ENCODE measurements at regions not wholly inside any gene's neighbourhood (a gene's known extent, or its start where the extent isn't known, plus 50 kb on each side); places are given as distances from the start of the nearest gene placed in this dataset.

GRCh38 chr7:67823345-67823744 lies 826.7 kb downstream of the TYW1 start:
- no peak for DNase-seq

GRCh38 chr7:67825356-67825755 lies 828.7 kb downstream of the TYW1 start:
- no peaks in the 10 kb centered on the region for H3K36me3 ChIP-seq
- no peaks in the 10 kb centered on the region for H3K9me3 ChIP-seq
- WGBS, 2 donors: 71 to 86% methylated on average over 1 of the region's 1 CpG
- no peaks in the 10 kb centered on the region for H3K27me3 ChIP-seq
- no peaks in the 10 kb centered on the region for H3K4me1 ChIP-seq
- no peak for DNase-seq
- TF ChIP-seq CTCF (IDR thresholded peaks at IDR 0.05) (no peak), POLR2A (IDR thresholded peaks at IDR 0.05) (no peak)
- intact Hi-C loops (cut with DNase I): loop anchor here (10.0 kb wide), 1 partner anchor 49 kb away; no protein-coding TSS in a partner anchor
- H3K27ac ChIP-seq: no peak overlapping the region
- no peak overlapping the region for H3K4me3 ChIP-seq

More at GRCh38 chr7:67823345-67823744, 826.7 kb downstream of the TYW1 start:
- Histone ChIP-seq H3K4me1 (no peaks in the 10 kb centered on the region), H3K27me3 (no peaks in the 10 kb centered on the region), H3K27ac (no peak overlapping the region), H3K4me3 (no peak overlapping the region), H3K9me3 (no peaks in the 10 kb centered on the region), H3K36me3 (no peaks in the 10 kb centered on the region)
- no peak for TF ChIP-seq CTCF (IDR thresholded peaks at IDR 0.05)
- WGBS, 2 donors: 22 to 32% methylated on average over 4 of the region's 4 CpGs
- intact Hi-C loops (cut with DNase I): loop anchor here (10.0 kb wide), 1 partner anchor 51 kb away; no protein-coding TSS in a partner anchor

- no peaks in the 10 kb centered on the region for H3K36me3 ChIP-seq
- no peaks in the 10 kb centered on the region for H3K27me3 ChIP-seq
- no peak overlapping the region for H3K27ac ChIP-seq
- no peaks in the 10 kb centered on the region for H3K4me1 ChIP-seq
- H3K4me3 ChIP-seq: no peak overlapping the region
- intact Hi-C loops (cut with DNase I): no loop called here
- 74 to 83% methylated on average over 4 of the region's 4 CpGs for WGBS, 2 donors
- no peaks in the 10 kb centered on the region for H3K9me3 ChIP-seq
- DNase-seq: no peak
- TF ChIP-seq POLR2A (IDR thresholded peaks at IDR 0.05): no peak
- no peak for TF ChIP-seq CTCF (IDR thresholded peaks at IDR 0.05)
These were observed 845.3 kb downstream of the TYW1 start for GRCh38 chr7:67841896-67842295.

GRCh38 chr7:67842571-67842970 lies 845.9 kb downstream of the TYW1 start:
- intact Hi-C loops (cut with DNase I): no loop called here
- TF ChIP-seq CTCF (IDR thresholded peaks at IDR 0.05) (no peak), POLR2A (IDR thresholded peaks at IDR 0.05) (no peak)
- Histone ChIP-seq H3K9me3 (no peaks in the 10 kb centered on the region), H3K4me1 (no peaks in the 10 kb centered on the region), H3K27me3 (no peaks in the 10 kb centered on the region), H3K4me3 (no peak overlapping the region), H3K27ac (no peak overlapping the region), H3K36me3 (no peaks in the 10 kb centered on the region)
- 57 to 65% methylated on average over 4 of the region's 4 CpGs for WGBS, 2 donors
- no peak for DNase-seq

- intact Hi-C loops (cut with DNase I): no loop called here
- H3K4me1 ChIP-seq: no peaks in the 10 kb centered on the region
- 45 to 54% methylated on average over 6 of the region's 6 CpGs for WGBS, 2 donors
- no peaks in the 10 kb centered on the region for H3K27me3 ChIP-seq
- TF ChIP-seq CTCF (IDR thresholded peaks at IDR 0.05): no peak
- TF ChIP-seq POLR2A (IDR thresholded peaks at IDR 0.05): no peak
- no peak overlapping the region for H3K27ac ChIP-seq
- no peaks in the 10 kb centered on the region for H3K9me3 ChIP-seq
- no peak overlapping the region for H3K4me3 ChIP-seq
- no peak for DNase-seq
- no peaks in the 10 kb centered on the region for H3K36me3 ChIP-seq
These were observed 846.5 kb downstream of the TYW1 start for GRCh38 chr7:67843001-67843565.
